WTC11 (cell line): ENCODE measurements at regions not wholly inside any gene's neighbourhood (a gene's known extent, or its start where the extent isn't known, plus 50 kb on each side); places are given as distances from the start of the nearest gene placed in this dataset.

ENCODE experiments used
- TF ChIP-seq, protein P1 (sequence below): fragments of 200-600 bp; IDR thresholded peaks from 2 replicates; pipeline ENCODE4 v1.8.0; 2022; ENCODE audit warnings: antibody characterized with exemption
- TF ChIP-seq, protein P2 (sequence below): sonication (generic); formaldehyde crosslinking; IDR thresholded peaks from 2 replicates; pipeline ENCODE4 v1.8.1; 2022; ENCODE audit warnings: low read depth, missing genetic modification reagents, borderline replicate concordance

DNA sequence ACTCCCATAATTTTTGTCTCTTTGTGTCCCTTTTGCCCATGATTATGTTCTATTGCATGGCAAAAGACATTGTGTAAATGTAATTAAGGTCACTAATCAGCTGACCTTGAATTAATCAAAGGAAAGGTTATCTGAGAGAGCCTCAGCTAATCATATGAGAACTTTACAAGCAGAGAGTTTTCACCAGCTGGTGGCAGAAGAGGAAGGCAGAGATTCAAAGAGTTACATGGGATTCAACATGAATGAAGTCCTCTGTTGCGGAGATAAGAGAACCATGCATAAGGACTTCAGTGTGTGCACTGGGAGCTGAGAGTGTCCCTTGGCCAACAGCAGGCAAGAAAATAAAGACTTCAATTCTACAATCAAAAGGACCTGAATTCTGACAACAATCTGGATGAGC lies 494.1 kb upstream of the ARID1B start:
- TF ChIP-seq, protein P1, sequence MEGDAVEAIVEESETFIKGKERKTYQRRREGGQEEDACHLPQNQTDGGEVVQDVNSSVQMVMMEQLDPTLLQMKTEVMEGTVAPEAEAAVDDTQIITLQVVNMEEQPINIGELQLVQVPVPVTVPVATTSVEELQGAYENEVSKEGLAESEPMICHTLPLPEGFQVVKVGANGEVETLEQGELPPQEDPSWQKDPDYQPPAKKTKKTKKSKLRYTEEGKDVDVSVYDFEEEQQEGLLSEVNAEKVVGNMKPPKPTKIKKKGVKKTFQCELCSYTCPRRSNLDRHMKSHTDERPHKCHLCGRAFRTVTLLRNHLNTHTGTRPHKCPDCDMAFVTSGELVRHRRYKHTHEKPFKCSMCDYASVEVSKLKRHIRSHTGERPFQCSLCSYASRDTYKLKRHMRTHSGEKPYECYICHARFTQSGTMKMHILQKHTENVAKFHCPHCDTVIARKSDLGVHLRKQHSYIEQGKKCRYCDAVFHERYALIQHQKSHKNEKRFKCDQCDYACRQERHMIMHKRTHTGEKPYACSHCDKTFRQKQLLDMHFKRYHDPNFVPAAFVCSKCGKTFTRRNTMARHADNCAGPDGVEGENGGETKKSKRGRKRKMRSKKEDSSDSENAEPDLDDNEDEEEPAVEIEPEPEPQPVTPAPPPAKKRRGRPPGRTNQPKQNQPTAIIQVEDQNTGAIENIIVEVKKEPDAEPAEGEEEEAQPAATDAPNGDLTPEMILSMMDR = no peak
- TF ChIP-seq, protein P2, sequence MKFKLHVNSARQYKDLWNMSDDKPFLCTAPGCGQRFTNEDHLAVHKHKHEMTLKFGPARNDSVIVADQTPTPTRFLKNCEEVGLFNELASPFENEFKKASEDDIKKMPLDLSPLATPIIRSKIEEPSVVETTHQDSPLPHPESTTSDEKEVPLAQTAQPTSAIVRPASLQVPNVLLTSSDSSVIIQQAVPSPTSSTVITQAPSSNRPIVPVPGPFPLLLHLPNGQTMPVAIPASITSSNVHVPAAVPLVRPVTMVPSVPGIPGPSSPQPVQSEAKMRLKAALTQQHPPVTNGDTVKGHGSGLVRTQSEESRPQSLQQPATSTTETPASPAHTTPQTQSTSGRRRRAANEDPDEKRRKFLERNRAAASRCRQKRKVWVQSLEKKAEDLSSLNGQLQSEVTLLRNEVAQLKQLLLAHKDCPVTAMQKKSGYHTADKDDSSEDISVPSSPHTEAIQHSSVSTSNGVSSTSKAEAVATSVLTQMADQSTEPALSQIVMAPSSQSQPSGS (CRISPR knock-in tag) = no peak
